Gastroesophageal sphincter (tissue), 4 donors: ENCODE measurements at regions not wholly inside any gene's neighbourhood (a gene's known extent, or its start where the extent isn't known, plus 50 kb on each side); places are given as distances from the start of the nearest gene placed in this dataset.

Experiments used
- ATAC-seq: fragments of 150-250 bp; one replicate; pipeline ENCODE4 v1.9.1; 2016; ENCODE audit warnings: mild to moderate bottlenecking, moderate library complexity
- H3K27ac ChIP-seq, 4 donors: fragments of 200-600 bp; sonication (generic) in 3 of 4; 1 replicate in 3 of 4; 2 replicates in 1 of 4; pipeline ENCODE4 v1.5.1; 2016 to 2019
- H3K27me3 ChIP-seq: fragments of 200-600 bp; sonication (generic); one replicate; pipeline ENCODE4 v1.5.1; 2019
- H3K36me3 ChIP-seq, 2 donors: fragments of 200-600 bp; sonication (generic); one replicate each; pipeline ENCODE4 v1.5.1; 2019; ENCODE audit warnings: control low read depth in 1 of 2
- H3K4me1 ChIP-seq, 3 donors: fragments of 200-600 bp; sonication (generic); 1 replicate in 2 of 3; 2 replicates in 1 of 3; pipeline ENCODE4 v1.5.1; 2016 to 2019; ENCODE audit warnings: control low read depth in 2 of 3
- H3K4me3 ChIP-seq, 2 donors: fragments of 200-600 bp; sonication (generic); one replicate each; pipeline ENCODE4 v1.5.1; 2019; ENCODE audit warnings: mild to moderate bottlenecking in 1 of 2, moderate library complexity in 1 of 2
- H3K9me3 ChIP-seq, 3 donors: fragments of 200-600 bp; sonication (generic); one replicate each; pipeline ENCODE4 v1.5.1; 2017 to 2019; ENCODE audit warnings: control low read depth in 2 of 3
- CTCF ChIP-seq, 4 experiments: fragments of 200-600 bp in 2 of 4; fragments of 450-650 bp in 2 of 4; sonication (generic) in 1 of 4; IDR thresholded peaks; one replicate each; pipeline ENCODE4 v1.5.1; 2017 to 2019; ENCODE audit warnings: antibody characterized with exemption in 4 of 4, mild to moderate bottlenecking in 2 of 4, moderate library complexity in 2 of 4
- EP300 ChIP-seq: sonication (generic); formaldehyde crosslinking; IDR thresholded peaks from one replicate; pipeline ENCODE4 v1.6.1; 2017; ENCODE audit warnings: antibody characterized with exemption, mild to moderate bottlenecking
- POLR2A ChIP-seq, 2 donors: fragments of 450-650 bp; IDR thresholded peaks; one replicate each; pipeline ENCODE4 v1.6.1; 2017; ENCODE audit warnings: antibody characterized with exemption in 2 of 2, mild to moderate bottlenecking in 2 of 2, moderate library complexity in 1 of 2
- POLR2AphosphoS5 ChIP-seq: sonication (generic); formaldehyde crosslinking; IDR thresholded peaks from one replicate; pipeline ENCODE4 v1.6.1; 2017; ENCODE audit warnings: antibody characterized with exemption
- WGBS, 2 donors: methylation state at CpG; one replicate each; pipeline ENCODE4 v1.1.5; 2018; ENCODE audit warnings: low coverage in 1 of 2; 5-methylcytosine and 5-hydroxymethylcytosine counted together

GRCh38 chr13:71382285-71382684, 484.7 kb downstream of the DACH1 start:
- 65 to 70% methylated on average over 4 of the region's 4 CpGs for WGBS, 2 donors
- Histone ChIP-seq H3K27ac (no peak overlapping the region), H3K27me3 (no peaks in the 10 kb centered on the region), H3K4me1 (no peaks in the 10 kb centered on the region), H3K9me3 (peaks cover 0 to 7% (median 0%) of the 10 kb centered on the region in 3 donors), H3K4me3 (no peak overlapping the region), H3K36me3 (no peaks in the 10 kb centered on the region)
- no peak for ATAC-seq
- TF ChIP-seq POLR2AphosphoS5 (no peak), EP300 (no peak), POLR2A (IDR thresholded peaks at IDR 0.05) (no peak)

- ATAC-seq: no peak
- H3K27ac ChIP-seq: no peak overlapping the region
- 65 to 73% methylated on average over 2 of the region's 2 CpGs for WGBS, 2 donors
Observed at GRCh38 chr13:71380191-71380590, 486.8 kb downstream of the DACH1 start.

GRCh38 chr13:71378961-71379905, 487.8 kb downstream of the DACH1 start:
- Histone ChIP-seq H3K27ac (peak overlapping the region in 2 of 4 donors; percentile 22 to 26), H3K9me3 (peaks cover 0 to 5% (median 0%) of the 10 kb centered on the region in 3 donors), H3K36me3 (no peaks in the 10 kb centered on the region), H3K4me3 (peak overlapping the region; percentile 27), H3K27me3 (no peaks in the 10 kb centered on the region), H3K4me1 (no peaks in the 10 kb centered on the region)
- no peak for ATAC-seq
- no peak for TF ChIP-seq POLR2A (IDR thresholded peaks at IDR 0.05)
- TF ChIP-seq POLR2AphosphoS5: no peak
- no peak for TF ChIP-seq CTCF (IDR thresholded peaks at IDR 0.05)
- no peak for TF ChIP-seq EP300
- WGBS, 2 donors: 40 to 55% methylated on average over 5 of the region's 5 CpGs

More at GRCh38 chr13:71380191-71380590, 486.8 kb downstream of the DACH1 start:
- no peaks in the 10 kb centered on the region for H3K4me1 ChIP-seq
- H3K36me3 ChIP-seq: no peaks in the 10 kb centered on the region
- peaks cover 0 to 7% (median 0%) of the 10 kb centered on the region in 3 donors for H3K9me3 ChIP-seq
- no peaks in the 10 kb centered on the region for H3K27me3 ChIP-seq
- no peak for TF ChIP-seq POLR2AphosphoS5
- TF ChIP-seq CTCF (IDR thresholded peaks at IDR 0.05): no peak
- TF ChIP-seq POLR2A (IDR thresholded peaks at IDR 0.05): no peak
- no peak for TF ChIP-seq EP300
- no peak overlapping the region for H3K4me3 ChIP-seq

- ATAC-seq: no peak
- no peak overlapping the region for H3K27ac ChIP-seq
- no peaks in the 10 kb centered on the region for H3K27me3 ChIP-seq
- H3K4me3 ChIP-seq: no peak overlapping the region
- H3K9me3 ChIP-seq: no peaks in the 10 kb centered on the region
- WGBS, 2 donors: 21 to 25% methylated on average over 1 to 2 of the region's 3 CpGs
- H3K36me3 ChIP-seq: no peaks in the 10 kb centered on the region
- no peak for TF ChIP-seq POLR2A (IDR thresholded peaks at IDR 0.05)
- no peaks in the 10 kb centered on the region for H3K4me1 ChIP-seq
Observed at GRCh38 chr13:71374471-71375049, 492.4 kb downstream of the DACH1 start.

GRCh38 chr13:71368336-71368735, 498.7 kb downstream of the DACH1 start:
- no peak for TF ChIP-seq POLR2AphosphoS5
- no peak for TF ChIP-seq EP300
- TF ChIP-seq CTCF (IDR thresholded peaks at IDR 0.05): no peak
- no peak for TF ChIP-seq POLR2A (IDR thresholded peaks at IDR 0.05)
- H3K27me3 ChIP-seq: no peaks in the 10 kb centered on the region
- no peak for ATAC-seq
- H3K27ac ChIP-seq: no peak overlapping the region
- H3K4me3 ChIP-seq: no peak overlapping the region
- H3K9me3 ChIP-seq: no peaks in the 10 kb centered on the region
- H3K36me3 ChIP-seq: no peaks in the 10 kb centered on the region
- H3K4me1 ChIP-seq: no peaks in the 10 kb centered on the region

- H3K27ac ChIP-seq: no peak overlapping the region
Observed at GRCh38 chr13:71360041-71360440, 507.0 kb downstream of the DACH1 start.

More at GRCh38 chr13:71360041-71360440, 507.0 kb downstream of the DACH1 start:
- Histone ChIP-seq H3K4me3 (no peak overlapping the region), H3K27me3 (no peaks in the 10 kb centered on the region), H3K36me3 (no peaks in the 10 kb centered on the region), H3K9me3 (no peaks in the 10 kb centered on the region), H3K4me1 (no peaks in the 10 kb centered on the region)
- no peak for TF ChIP-seq POLR2A (IDR thresholded peaks at IDR 0.05)
- no peak for TF ChIP-seq EP300
- no peak for TF ChIP-seq POLR2AphosphoS5
- no peak for TF ChIP-seq CTCF (IDR thresholded peaks at IDR 0.05)
- ATAC-seq: no peak
- WGBS, 2 donors: 67 to 92% methylated on average over 1 of the region's 1 CpG
